Astrocyte of the hippocampus (primary cell): ENCODE measurements at regions not wholly inside any gene's neighbourhood (a gene's known extent, or its start where the extent isn't known, plus 50 kb on each side); places are given as distances from the start of the nearest gene placed in this dataset.
"Not testable (repeated sequence)": the region's sequence is repeated elsewhere in the genome, so short reads cannot be mapped to it uniquely, and the experiment has no call there.

Experiments
- DNase-seq: peaks from one replicate; pipeline ENCODE4 v3.0.0; 2011; ENCODE audit warnings: low read depth, low spot score

DNA sequence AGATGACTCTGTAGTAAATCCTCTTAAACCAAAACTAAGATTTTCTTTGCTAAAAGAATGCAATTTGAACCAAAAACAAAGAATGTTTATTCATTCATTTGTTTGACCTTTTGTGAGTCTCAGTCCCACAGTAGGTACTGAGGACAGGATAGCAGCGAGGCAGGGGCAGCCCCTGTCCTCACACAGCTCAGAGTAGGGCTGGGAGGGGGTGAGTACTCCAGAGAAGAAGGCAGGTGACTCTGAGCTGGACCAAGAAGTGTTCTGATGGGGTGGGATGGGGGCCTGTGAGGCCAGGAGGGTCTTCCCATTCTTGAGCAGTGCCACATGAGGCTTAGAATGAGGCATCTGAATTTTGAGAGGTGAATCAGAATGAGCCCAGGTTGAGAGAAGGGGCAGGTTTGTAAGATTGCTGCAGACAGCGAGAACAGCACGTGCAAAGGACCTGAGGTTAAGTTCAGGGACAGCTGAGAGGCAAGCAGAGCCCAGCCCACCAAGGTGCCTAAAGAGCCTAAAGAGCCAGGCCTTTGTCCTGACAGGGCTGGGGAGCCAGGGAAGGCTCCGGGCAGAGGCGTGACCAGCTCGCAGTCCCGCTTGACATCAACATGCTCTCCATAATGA is 56.9 kb upstream of the CHST15 start:
- no peak for DNase-seq

DNA sequence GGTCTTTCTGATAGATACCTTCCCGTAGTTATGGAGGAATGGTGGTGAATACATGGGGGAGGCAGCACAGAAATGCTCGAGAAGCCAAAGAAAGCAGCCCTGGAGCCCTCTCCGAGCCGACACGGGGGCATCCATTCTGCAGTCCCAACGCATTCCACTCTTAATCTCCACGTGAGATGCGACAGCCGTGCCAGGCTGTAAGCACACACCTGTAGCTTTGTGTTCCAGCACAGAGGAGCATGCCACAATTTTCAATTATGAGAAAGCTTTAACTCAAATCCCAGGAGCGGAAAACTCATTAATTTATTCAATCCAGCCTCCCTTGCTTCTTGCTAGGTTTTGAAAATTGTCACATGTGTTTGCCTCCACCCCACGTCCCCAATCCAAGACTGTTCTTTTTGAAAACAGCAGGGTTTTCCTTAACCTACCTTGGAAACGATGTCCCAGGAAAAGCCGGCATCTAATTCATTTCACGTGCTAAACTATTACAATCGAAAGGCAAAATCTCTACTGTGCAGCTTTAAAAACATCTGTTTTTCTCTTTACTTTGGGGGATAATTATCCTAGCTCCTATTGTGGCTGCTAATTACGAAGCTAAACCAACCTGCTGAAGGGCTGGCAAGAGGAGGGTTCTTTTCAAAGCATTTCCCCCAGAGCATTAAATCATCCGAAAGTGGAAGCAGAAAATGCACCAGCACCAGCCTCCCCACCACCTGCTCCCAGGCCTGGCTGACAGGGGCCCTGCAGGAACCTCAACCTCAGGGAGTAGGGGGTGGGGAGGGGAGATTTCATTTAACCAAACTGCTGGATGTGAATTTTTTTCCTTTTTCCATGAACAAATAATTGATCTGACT is 56.0 kb upstream of the CHST15 start:
- DNase-seq: no peak

DNA sequence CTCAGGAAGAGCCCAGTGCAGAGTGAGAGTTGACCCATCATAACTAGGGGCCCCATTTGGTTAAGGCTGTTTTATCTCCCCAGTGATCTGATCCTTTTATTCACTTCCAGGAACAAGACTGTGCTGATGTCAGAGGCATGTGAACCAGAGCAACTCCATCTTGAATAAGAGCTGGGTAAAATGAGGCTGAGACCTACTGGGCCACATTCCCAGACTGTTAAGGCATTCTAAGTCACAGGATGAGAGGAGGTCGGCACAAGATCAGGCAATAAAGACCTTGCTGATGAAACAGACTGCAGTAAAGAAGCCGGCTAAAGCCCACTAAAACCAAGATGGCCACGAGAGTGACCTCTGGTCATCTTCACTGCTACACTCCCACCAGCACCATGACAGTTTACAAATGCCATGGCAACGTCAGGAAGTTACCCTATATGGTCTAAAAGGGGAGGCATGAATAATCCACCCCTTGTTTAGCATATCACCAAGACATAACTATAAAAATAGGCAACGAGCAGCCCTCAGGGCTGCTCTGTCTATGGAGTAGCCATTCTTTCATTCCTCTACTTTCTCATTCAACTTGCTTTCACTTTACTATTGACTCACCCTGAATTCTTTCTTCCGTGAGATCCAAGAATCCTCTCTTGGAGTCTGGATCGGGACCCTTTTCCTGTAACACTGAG is 55.3 kb upstream of the CHST15 start:
- not testable (repeated sequence) for DNase-seq

DNA sequence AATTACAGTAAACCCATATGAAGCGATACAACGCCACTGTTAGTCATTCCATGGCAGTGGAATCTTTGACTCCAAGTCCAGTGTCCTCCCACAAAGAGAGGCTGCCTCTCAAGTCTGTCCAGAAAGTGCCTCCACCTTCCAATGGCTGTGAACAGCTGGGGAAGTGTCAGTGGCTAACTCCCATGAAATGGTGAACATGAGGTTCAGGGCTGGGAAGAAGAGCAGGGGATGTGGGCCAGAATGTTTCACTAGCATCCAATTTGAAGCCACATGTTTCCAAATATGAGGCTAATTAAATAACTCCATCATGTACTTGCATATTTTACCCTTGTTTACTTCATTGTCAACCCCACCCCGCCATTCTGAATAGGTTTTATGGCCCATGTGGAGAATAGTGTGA is 53.1 kb upstream of the CHST15 start:
- DNase-seq: no peak

DNA sequence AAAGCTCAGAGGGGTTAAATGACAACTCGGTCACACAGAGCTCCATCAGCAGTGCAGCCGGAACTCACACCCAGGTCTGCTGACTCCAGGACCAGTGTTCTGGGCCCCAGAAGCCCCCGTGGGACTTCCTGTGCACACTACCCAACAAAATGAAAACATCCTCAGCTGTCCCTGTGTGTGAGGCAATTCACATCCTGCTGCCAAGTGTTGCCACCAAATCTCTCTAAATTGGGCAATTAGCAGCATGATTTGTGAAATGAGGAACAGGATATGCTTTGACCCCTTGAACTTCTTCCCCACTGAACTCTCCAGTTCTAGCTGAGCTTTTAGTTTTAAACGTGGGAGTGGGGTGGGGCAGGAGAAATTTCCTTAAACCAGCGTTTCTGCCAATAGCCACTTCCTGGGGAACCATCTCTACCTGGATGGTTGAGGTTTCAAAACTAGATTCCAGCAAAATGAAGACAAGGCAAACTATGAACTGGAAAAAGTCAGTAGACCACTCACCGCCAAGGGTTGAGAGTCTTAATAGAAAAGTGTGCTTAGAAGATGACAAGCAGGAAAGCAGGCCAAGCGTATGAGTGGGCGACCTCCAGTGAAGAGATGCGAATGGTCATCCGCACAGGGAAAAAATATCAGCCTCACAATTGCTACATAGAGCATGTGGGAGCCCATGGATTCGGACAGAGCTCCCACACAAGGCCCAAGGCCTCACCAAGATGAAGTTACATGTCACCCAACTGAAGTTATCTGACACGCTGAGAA is 51.9 kb upstream of the CHST15 start:
- DNase-seq: no peak

DNA sequence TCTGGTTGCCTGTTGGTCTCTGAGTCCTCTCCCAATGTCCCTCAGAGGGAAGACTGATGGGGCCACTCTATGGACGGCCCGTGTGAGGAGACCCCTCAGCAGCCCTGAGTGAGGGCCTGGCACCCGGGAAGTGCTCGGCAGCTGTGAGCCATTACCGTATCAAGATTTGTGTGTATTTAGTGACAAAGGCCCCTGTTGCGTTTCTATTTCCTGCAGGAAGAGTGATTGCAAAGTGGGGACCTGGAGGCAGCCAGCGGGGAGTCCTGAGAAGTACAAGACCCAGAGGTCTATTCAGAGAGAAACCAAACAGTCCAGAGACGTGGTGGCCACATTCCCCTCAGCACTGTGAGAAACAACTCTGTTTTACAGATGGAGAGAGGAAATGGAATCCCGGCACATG is 51.1 kb upstream of the CHST15 start:
- no peak for DNase-seq

DNA sequence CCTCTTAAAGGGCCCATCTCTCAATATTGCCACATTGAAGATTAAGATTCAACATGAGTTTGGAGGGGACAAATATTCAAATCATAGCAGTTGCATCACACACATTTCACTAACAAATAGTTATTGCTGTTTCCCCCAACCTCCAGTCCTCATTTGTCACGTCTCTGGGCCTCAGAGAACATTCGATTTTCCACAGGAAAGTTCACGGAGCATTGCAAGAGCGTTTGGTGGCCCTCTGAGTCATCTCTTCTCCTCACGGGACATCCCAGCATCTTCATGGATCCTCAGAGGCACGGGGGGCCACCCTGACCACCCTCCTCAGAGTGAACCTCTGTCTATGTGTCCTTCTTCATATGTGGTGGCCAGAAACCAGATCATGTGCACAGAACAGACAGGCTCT is 50.3 kb upstream of the CHST15 start:
- DNase-seq: no peak
